G401 (cell line): ENCODE measurements at regions not wholly inside any gene's neighbourhood (a gene's known extent, or its start where the extent isn't known, plus 50 kb on each side); places are given as distances from the start of the nearest gene placed in this dataset.
"Not testable (repeated sequence)": the region's sequence is repeated elsewhere in the genome, so short reads cannot be mapped to it uniquely, and the experiment has no call there.

Experiments used
- DNase-seq: peaks from one replicate; pipeline ENCODE4 v3.0.0-alpha.2; 2015; ENCODE audit warnings: low spot score
- in situ Hi-C: cut with HindIII; loops from 2 replicates; pipeline ENCODE4 v1.10.0; 2016; ENCODE audit warnings: low sequenced_read_pairs, mixed read lengths

DNA sequence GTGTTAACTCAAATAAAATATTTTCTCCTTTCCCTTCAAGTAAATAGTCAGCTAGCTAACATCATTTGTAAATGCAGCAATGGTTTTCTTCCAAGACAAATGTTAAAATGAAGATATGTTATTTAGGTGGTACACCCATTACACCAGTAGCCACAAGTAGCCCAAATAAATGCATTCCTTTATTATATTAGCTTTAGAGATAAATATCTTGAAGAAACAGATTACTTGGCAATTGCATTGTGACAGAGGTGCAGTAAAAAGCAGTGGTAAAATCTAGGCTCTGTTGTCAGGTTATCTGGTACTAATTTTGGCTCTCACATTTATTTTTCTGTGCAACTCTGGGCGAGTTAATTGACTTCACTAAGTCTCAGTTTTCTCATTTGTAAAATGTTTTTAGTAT, 193.0 kb downstream of the NAA11 start:
- in situ Hi-C loops: no loop called here

DNA sequence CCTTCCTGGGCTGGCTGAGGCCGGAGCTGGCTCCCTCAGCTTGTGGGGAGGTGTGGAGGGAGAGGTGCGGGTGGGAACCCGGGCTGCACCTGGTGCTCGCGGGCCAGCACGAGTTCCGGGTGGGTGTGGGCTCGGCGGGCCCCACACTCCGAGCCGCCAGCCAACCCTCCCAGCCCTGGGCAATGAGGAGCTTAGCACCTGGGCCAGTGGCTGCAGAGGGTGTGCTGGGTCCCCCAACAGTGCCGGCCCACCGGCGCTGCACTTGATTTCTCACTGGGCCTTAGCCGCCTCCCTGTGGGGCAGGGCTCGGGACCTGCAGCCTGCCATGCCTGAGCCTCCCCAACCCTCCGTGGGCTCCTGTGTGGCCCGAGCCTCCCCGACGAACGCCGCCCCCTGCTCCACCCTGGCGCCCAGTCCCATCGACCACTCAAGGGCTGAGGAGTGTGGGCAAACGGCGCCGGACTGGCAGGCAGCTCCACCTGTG, 182.7 kb upstream of the PAQR3 start:
- in situ Hi-C loops: no loop called here
- no peak for DNase-seq

More for the DNA sequence above, 193.0 kb downstream of the NAA11 start:
- no peak for DNase-seq

- no peak for DNase-seq
- in situ Hi-C loops: no loop called here
Measured at GRCh38 chr4:79121223-79121622, 182.0 kb upstream of the PAQR3 start.

GRCh38 chr4:79117051-79117450, 177.8 kb upstream of the PAQR3 start:
- DNase-seq, in situ Hi-C loops: not testable (repeated sequence)

- in situ Hi-C loops: no loop called here
- no peak for DNase-seq
Measured at GRCh38 chr4:79107014-79107413, 167.8 kb upstream of the PAQR3 start.

DNA sequence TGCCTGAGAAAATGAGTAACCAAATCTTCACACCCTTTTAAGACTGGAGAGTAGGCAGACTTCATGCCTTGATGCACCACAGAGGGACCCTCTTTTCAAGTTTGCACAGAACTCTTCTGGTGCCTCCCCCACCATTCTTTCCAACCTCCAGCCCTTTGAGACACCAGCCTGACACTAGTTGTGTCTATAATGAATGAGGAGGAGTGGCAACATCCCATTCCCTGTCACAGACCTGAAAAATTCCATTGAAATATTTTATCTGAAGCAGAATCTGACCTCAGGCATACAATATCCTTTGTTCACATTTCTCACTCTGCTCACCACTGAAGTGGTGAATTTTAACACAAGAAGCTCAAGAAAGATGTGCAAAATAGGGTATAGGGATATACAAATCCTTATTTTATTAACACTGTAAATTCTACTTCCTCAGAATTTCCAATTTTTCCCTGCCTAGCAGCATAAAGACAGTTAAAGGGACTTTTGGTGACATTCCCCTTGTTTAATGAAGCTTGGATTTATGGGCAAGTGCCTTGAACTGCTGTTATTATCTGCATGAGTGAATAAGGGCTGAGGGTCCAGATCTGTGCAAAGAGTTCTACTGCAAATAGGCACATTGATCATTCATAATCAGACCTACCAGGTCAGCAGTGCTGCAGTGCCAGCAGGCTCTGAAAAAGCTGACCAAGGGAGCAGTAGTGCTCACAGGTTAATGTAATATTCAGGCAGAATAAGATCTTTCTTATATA, 149.9 kb upstream of the PAQR3 start:
- in situ Hi-C loops: no loop called here
- no peak for DNase-seq

DNA sequence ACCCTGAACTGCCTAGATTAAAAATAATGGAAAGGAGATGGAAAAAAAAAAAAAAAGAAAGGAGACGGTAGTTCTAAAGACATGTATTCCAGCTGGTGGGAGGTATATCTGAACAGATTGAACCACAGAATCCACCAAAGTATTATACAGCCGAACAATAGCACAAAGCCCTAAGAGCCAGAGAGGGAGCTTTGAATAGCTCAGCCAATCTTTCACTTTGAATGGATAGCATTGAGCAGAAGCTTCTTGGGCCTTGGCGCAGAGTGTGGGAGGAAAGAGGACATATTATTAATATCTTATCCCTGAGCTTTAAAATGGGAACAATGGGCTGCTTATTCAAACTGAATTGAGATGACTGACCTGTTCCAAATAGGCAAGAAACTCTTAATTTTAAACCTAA, 147.8 kb upstream of the PAQR3 start:
- no peak for DNase-seq
- in situ Hi-C loops: no loop called here

- DNase-seq: peak; percentile 25
- in situ Hi-C loops: no loop called here
Measured at GRCh38 chr4:79083406-79084010, 144.3 kb upstream of the PAQR3 start.

DNA sequence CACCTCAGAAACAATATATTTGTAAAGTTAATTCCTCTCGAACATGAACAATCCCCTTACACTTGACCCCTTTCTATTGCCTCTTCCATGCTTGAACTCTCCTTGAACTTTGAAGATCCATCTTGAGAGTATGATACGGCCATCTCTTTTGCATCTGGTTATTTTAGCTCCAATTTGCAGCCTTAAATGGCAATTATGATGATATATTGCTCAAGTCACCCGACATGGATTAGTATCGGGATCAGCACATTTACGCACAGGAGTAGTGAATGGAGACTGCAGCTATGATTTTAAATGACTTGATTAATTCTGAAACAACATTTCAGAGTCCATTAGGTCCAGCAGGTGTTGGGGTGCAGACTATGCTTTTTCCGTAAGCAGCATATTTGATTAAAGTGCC, 143.8 kb upstream of the PAQR3 start:
- in situ Hi-C loops: no loop called here
- DNase-seq: no peak

- in situ Hi-C loops: no loop called here
- DNase-seq: no peak
Measured at GRCh38 chr4:79081973-79082372, 142.7 kb upstream of the PAQR3 start.

GRCh38 chr4:79078339-79078738, 139.1 kb upstream of the PAQR3 start:
- no peak for DNase-seq
- in situ Hi-C loops: no loop called here

GRCh38 chr4:79074040-79074439, 134.8 kb upstream of the PAQR3 start:
- DNase-seq: no peak
- in situ Hi-C loops: no loop called here

GRCh38 chr4:79073471-79073870, 134.2 kb upstream of the PAQR3 start:
- no peak for DNase-seq
- in situ Hi-C loops: no loop called here

- no peak for DNase-seq
- in situ Hi-C loops: no loop called here
Measured at GRCh38 chr4:79065262-79065661, 126.0 kb upstream of the PAQR3 start.

- DNase-seq: no peak
- in situ Hi-C loops: no loop called here
Measured at GRCh38 chr4:79064806-79065205, 125.6 kb upstream of the PAQR3 start.

GRCh38 chr4:79059631-79060399, 120.6 kb upstream of the PAQR3 start:
- in situ Hi-C loops: no loop called here
- DNase-seq: no peak

DNA sequence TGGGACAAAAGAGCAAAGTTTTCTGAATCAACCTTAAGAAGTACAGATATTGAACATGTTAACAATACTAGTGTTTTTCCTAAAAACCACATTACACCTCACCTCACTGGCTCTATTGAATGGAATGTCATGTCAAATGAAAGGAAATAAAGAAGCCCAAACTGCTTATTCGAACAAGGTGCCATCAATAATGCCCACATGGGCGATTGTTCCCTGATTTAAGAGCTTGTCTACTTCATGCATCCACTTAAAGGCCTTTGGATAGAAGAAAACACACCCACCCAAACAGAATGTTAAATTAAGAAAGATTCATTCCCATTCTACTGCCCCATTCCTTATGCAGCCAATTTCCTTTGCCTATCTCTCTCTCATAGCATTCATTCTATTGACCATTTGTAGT, 118.5 kb upstream of the PAQR3 start:
- in situ Hi-C loops: no loop called here
- DNase-seq: no peak

- DNase-seq: no peak
- in situ Hi-C loops: no loop called here
Measured at GRCh38 chr4:79053754-79054153, 114.5 kb upstream of the PAQR3 start.

GRCh38 chr4:79050541-79050880, 111.3 kb upstream of the PAQR3 start:
- peak; percentile 95 for DNase-seq
- in situ Hi-C loops: no loop called here

DNA sequence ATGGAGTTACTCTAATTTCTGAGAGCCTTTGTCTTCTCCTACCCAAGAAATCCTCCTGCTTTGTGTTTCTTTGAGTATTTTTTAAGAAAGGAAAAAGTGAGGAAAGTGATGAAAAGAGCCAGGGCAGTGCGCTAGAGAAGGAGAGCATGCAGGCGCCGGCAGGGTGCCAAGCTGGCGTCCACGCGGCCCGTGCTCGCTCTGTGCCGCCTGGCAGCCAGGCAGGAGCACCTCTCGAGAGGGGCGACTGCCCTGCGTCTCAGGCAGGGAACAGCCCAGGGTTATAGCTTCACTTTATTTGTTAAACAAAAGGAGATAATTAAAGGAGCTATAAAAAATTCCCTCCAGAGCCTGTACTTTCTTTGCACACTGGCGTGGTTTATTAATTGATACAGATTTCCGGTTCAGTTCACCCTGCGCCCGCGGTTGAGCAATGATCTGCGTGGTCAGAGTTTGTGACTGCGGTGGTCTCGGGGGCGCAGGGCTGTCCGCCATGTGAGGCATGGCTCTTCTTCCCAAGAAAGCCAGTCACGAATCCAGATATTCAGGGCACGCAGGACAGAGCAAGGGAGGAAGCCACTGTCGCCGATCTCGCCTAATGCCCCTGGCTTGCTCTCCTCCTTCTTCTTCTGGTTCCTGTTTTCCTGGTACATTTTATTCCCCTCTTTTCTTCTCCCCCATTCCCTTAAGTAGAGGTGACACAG, 110.8 kb upstream of the PAQR3 start:
- peak; percentile 75 for DNase-seq
- in situ Hi-C loops: no loop called here
